NAMALWA (cell line): ENCODE measurements at regions not wholly inside any gene's neighbourhood (a gene's known extent, or its start where the extent isn't known, plus 50 kb on each side); places are given as distances from the start of the nearest gene placed in this dataset.
"Not testable (repeated sequence)": the region's sequence is repeated elsewhere in the genome, so short reads cannot be mapped to it uniquely, and the experiment has no call there.

ENCODE experiments used
- DNase-seq: peaks from one replicate; pipeline ENCODE4 v3.0.0-alpha.2; 2015; ENCODE audit warnings: low spot score

- no peak for DNase-seq
Measured at GRCh38 chr22:48424661-48425060, 1403.0 kb downstream of the BRD1 start.

GRCh38 chr22:48424201-48424627 is 1403.5 kb downstream of the BRD1 start:
- no peak for DNase-seq

- no peak for DNase-seq
Measured at GRCh38 chr22:48423481-48423911, 1404.2 kb downstream of the BRD1 start.

DNA sequence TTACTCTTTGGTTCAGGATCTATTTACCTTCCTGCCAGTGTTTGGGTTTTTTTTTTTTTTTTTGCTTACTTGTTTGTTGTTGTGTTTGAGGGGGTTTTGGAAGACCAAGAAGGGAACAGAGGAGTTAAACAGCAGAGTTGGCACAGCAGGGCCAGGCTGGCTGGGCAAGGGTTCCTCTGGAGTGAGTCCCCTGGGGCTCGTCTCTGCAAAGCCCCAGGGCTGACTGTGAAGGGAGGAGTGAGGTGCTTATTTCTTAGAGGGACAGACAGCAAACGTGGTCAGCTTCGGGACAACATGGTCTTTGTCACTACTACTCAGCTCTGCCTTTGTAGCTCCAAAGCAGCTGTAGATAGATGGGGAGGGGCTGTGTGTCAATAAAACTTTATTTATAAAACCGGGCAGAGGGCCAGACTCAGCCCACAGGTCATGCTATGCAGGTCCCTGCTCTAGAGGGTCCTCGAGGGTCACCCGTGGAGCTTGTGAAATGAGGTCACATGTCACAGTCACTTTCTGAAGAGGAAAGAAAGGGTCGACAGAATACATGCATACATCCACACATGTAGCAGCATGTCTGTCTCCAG is 1404.7 kb downstream of the BRD1 start:
- no peak for DNase-seq

DNA sequence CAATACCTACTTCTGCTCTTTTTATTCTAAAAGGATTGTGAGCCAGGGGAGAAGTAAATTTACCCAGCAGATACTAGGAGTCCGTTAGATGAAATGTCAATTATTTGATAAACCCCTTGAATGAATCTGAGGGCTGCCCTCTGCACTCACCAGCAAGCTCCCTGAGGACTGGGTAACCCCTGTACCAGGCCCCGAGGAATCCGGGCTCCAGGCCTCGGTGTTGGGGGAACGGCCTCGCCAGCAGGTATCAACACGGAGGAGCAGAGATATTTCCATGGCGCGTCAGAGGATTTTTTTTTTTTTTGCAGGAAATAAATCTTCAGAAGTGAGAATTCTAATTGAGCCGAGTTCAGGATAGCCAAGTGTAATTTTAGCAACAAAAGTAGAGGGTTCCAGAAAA is 1408.8 kb downstream of the BRD1 start:
- DNase-seq = no peak

DNA sequence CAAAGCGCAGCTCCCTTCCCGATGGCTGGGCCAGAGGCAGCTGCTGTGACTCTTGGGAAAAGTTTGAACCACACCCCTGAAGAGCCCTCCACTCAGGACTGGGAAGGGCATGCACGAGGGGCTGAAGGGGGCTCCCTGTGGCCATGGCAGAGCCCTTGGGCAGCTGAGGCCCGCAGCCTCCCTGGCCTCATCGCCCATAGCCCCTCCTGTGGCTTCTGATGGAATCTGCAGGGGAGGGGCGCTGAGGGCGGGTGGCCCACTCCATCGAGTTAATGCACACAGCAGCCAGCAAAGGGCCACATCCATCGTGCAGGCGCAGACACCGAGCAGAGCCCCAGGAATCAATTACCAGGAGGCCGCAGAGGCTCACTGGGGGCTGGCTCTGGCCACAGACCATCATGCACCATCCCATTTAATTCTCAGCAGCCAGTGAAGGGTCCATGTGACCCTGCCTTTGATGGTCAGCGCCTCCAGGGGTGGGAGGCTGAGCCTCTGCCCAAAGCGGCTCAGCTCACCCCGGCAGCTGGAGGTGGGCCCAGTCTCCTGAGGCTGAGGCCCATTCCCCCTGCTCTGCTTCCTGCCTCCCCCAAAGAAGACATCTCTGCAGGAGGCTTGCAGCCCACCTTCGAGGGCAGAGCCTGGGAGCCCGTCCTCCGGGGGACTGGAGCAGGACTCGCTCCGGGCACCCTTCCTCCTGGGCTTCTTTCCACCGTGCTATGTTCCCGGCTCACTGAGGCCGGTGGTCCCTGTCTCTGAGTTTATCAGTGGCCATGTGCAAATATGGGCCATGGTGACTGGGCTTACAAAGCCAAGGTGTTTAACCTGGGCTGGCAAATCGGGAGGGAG is 1410.2 kb downstream of the BRD1 start:
- DNase-seq = no peak

GRCh38 chr22:48416396-48417224 is 1411.1 kb downstream of the BRD1 start:
- no peak for DNase-seq

GRCh38 chr22:48415520-48415919 is 1412.2 kb downstream of the BRD1 start:
- DNase-seq = no peak

- no peak for DNase-seq
Measured at GRCh38 chr22:48414651-48415050, 1413.0 kb downstream of the BRD1 start.

GRCh38 chr22:48412931-48413330 is 1414.7 kb downstream of the BRD1 start:
- not testable (repeated sequence) for DNase-seq

- no peak for DNase-seq
Measured at GRCh38 chr22:48410536-48410935, 1417.1 kb downstream of the BRD1 start.

DNA sequence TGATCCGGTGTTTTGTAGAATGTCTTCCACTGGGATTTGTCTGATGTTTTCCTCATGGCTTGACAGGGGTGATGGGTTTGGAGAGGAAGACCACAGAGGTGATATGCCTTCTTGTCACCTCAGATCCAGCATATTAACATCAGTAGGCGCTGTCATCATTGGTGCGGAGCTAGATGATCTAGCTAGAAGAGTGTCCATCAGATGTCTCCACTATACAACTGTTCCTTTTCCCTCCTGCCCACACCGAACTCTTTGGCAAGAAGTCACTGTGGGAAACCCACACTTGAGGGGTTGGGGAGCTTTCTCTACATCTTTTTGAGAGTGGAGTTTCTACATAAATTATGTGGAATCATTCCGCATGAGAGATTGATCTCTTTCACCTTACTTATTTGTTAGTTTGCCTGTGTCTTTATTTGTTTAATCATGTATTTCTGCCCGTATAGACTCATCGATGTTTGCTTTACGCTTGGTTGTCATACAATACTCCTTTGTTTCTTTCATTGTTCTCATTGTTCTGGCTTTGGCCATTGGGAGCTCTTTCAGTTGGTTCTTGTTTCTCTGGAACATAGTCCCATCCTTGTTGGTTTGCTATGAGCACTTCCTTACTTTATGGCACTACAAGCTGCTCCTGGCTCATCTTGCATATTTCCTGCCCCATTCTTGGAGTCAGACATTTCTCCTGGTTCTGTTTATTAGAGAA is 1420.3 kb downstream of the BRD1 start:
- DNase-seq = no peak

- DNase-seq = no peak
Measured at GRCh38 chr22:48406161-48406560, 1421.5 kb downstream of the BRD1 start.

DNA sequence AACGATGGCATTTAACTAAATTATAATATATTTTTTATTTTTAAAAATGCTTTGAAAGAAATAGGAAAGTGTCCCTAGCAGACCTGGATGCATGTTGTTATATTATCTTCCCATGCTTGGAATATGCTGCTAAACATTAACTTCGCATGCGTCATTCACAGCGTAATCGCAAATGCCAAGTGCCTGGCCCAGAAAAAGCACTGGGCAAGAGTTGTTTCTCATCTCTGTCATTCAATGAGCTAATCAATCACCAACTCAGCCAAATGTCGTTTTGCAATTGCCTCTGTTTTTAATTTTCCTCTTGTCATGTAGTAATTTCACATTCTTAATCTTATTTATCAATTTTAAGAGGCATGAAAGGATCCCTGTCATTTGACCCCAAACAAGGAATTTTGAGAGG is 1421.9 kb downstream of the BRD1 start:
- no peak for DNase-seq

- no peak for DNase-seq
Measured at GRCh38 chr22:48404801-48405447, 1422.7 kb downstream of the BRD1 start.

GRCh38 chr22:48403521-48404403 is 1423.9 kb downstream of the BRD1 start:
- no peak for DNase-seq

DNA sequence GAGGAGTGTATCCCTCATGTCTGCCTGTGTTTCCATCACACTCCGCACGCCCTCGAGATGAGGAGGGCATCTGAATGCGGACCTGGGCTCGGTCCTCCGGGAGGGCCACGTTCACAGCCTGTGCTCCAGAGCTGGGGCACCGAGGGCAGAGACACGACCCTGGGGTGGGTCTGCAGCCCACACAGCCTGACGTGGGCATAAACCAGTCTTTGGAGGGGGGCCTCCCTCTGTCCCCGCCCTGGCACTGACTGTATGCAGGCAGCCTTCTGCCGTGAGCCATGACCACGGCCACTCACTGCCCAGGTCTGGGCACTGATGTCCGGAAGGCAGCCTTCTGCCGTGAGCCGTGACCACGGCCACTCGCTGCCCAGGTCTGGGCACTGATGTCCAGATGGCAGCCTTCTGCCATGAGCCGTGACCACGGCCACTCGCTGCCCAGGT is 1425.1 kb downstream of the BRD1 start:
- no peak for DNase-seq

DNA sequence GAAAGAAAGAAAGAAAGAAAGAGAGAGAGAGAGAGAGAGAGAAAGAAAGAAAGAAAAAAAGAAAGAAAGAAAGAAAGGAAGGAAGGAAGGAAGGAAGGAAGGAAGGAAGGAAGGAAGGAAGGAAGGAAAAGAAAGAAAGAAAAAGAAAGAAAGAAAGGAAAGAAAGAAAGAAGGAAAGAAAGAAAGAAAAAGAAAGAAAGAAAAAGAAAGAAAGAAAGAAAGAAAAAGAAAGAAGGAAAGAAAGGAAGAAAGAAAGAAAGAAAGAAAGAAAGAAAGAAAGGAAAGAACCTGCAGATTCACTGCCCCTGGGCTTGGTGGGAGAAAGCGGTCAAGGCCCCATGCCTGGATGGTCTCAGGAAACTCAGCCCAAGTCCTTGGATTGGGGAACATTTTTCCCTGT is 1426.2 kb downstream of the BRD1 start:
- DNase-seq = not testable (repeated sequence)

DNA sequence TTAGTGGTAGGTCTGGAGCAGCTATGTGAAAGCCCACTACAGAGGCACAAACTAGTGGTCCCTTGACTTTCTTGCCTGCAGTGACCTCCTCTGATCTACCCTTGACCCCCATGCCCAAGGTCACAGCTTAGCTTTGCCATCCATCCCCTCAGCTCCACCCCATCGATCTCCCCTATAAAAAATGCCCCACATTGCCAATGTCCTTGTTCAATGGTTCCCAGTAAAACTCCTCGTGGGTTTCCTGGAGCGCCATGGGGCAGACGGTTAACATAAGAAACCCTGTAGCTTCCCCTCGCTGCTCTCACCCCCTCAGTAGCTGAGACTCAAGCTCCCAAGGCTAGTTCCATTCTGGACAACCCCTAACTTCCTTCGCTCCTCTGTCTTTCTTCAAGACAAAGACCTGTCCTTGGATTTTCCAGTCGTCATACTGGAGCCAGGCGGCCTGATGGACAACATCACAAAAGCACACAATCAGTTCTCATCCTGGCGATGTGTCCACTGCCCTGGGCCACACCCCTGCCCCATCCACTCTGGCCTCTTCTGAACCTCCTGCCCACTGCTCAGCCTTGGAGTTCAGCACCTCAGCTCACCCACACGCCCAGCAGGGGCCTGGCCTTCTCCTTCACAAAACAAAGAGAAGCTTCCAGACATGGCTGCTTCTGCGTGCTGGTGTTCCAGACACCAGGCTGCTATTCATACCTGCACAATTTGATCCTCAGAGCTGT is 1429.3 kb downstream of the BRD1 start:
- no peak for DNase-seq
